ENCODE measurements at regions not wholly inside any gene's neighbourhood (a gene's known extent, or its start where the extent isn't known, plus 50 kb on each side); places are given as distances from the start of the nearest gene placed in this dataset.

- DNase-seq = no peak
Measured at GRCh38 chr1:67991546-67991945, 58.9 kb downstream of the DIRAS3 start.

GRCh38 chr1:67988066-67988465 lies 62.4 kb downstream of the DIRAS3 start:
- DNase-seq = no peak

GRCh38 chr1:67987046-67987799 lies 63.2 kb downstream of the DIRAS3 start:
- no peak for DNase-seq

- DNase-seq = no peak
Measured at GRCh38 chr1:67983867-67984266, 66.6 kb downstream of the DIRAS3 start.

- DNase-seq = no peak
Measured at GRCh38 chr1:67980028-67980427, 70.4 kb downstream of the DIRAS3 start.

GRCh38 chr1:67979532-67979931 lies 70.9 kb downstream of the DIRAS3 start:
- DNase-seq = no peak

- DNase-seq = no peak
Measured at GRCh38 chr1:67978890-67979516, 71.4 kb downstream of the DIRAS3 start.

GRCh38 chr1:67977756-67978155 lies 72.7 kb downstream of the DIRAS3 start:
- peak; percentile 19 for DNase-seq

DNA sequence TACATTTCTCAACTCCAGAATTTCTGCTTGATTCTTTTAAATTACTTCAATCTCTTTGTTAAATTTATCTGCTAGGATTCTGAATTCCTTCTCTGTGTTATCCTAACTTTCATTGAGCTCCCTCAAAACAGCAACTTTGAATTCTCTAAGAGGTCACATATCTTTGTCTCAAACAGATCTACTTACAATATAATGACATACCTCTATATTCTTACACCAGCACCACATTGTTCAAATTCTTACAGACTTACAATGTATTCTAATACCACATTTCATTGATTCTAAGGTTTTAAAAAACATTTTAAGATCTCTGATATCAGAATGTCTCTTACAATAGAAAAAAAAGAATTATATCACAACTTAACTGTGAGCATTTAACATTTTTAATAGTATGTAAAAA lies 77.4 kb downstream of the DIRAS3 start:
- DNase-seq = no peak

DNA sequence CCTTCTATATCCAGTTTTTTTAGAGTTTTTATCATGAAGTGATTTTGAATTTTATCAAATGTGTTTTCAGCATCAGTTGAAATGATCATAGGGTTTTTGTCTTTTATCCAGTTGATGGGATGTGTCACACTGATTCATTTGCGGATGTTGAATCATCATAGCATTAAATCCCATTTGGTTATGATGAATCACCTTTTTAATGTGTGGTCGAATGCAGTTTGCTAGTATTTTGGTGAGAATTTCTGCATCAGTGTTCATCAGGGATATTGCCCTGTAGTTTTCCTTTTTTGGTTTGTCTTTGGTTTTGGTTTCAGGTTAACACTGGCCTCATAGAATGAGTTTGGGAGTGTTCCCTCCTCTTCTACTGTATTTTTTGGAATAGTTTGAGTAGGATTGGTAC lies 80.3 kb downstream of the DIRAS3 start:
- DNase-seq = no peak

DNA sequence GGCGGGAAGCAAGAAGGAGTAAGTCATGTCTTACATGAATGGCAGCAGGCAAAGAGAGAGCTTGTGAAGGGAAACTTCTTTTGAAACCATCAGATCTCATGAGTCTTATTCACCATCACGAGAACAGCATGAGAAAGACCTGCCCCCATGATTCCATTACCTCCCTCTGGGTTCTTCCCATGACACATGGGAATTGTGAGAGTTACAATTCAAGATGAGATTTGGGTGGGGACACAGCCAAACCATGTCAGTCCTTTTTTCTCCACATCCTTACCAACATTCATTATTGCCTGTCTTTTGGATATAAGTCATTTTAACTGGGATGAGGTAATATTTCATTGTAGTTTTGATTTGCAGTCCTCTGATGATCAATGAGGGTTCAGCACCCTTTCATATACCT lies 81.0 kb downstream of the DIRAS3 start:
- DNase-seq = no peak

DNA sequence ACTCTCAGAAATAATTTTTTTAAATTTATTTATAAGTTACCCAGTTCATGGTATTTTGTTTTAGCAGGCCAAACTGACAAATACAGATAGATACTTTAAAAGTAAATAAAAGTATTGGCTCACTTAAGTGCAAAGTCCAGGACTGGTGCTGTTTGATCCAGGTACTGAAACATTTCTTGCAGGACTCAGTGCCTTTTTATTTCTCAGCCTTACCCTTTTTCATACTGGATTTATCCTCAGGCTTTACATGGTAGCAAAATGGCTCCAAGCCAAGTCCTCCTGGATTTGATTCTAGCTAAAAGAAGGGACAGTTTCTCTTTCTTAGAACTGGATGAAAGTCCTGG lies 83.8 kb downstream of the DIRAS3 start:
- DNase-seq = no peak

DNA sequence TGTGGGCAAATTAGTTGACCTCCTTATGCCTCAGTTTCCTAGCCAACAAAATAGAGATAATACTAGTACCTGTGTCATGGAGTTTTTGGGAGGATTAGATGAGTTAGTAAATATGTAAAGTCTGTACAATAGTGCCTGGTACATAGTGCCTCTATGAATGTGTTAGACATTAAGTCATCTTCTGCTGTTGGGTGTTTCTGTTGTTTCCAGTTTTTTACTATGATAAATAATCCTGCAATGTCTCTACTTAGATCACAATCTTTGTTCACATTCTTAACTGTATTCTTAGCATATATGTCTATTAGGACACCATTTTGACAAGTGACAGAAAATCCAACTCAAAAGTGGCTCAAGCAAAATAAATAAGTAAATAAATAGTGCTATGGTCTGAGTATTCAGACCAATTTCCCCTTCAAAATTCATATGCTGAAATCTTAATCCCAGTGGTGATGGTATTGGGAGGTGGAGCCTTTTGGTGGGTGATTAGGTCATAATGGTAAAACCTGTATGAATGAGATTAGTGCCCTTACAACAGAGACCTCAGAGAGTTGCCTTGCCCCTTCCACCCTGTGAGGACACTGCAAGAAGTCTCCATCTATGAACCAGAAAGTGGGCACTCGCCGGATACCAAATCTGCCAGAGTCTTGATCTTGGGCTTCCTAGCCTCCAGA lies 84.3 kb downstream of the DIRAS3 start:
- DNase-seq = no peak

DNA sequence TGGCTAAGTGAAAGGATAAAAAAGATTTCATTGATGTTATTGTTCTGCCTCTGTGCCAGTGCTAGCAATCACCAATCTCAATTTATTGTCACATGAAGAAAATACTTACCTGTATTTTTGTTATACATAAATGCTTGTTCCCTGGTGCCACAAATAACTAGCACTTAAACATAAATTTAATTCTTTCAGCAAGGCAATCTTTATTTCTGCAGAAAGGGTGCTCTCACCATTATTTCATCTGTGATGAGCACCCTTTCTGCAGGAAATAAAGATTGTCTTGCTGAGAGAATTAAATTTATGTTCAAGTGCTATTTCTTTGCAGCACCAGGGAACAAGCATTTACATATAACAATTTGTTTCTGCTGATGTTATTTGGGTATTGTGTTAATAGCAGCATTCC lies 87.2 kb downstream of the DIRAS3 start:
- DNase-seq = no peak

GRCh38 chr1:67960766-67961165 lies 89.7 kb downstream of the DIRAS3 start:
- DNase-seq = no peak

DNA sequence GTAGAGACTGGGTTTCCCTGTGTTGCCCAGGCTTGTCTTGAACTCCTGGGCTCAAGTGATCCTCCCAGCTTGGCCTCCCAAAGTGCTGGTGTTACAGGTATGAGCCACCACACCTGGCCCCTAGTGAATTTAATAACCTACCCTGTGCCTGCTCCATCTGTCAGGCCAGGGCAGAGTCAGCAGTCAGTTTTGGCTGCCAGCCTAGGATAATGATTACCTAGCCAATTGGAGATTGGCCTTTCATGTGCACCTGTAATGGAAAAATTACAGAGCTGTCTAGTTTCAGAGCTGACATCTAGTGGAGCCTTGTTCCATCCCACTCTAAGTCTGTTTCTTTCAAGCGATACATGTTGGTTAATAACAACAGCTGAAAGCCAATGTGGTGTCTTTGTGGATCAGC lies 92.0 kb downstream of the DIRAS3 start:
- no peak for DNase-seq

GRCh38 chr1:67957066-67957465 lies 93.4 kb downstream of the DIRAS3 start:
- peak; percentile 70 for DNase-seq

- DNase-seq = no peak
Measured at GRCh38 chr1:67956116-67956515, 94.3 kb downstream of the DIRAS3 start.

DNA sequence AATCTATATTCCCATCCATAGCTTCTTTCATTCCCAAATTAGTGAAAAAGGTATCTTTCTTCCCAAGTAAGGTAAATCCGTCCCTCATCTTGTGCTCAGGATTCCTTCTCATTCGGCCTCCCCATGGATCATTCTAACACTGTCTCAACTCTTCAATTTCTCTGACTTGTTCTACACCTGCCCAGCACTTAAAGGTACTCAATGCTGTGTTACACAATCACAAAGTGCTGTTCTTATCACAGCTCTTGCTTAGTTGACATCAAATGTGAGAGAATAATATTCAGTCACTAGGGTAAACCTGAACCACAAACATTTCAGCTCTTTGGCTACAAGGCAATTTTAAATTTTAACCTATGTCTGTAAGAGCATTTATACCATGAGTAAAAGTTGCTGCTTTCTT lies 94.8 kb downstream of the DIRAS3 start:
- no peak for DNase-seq

DNA sequence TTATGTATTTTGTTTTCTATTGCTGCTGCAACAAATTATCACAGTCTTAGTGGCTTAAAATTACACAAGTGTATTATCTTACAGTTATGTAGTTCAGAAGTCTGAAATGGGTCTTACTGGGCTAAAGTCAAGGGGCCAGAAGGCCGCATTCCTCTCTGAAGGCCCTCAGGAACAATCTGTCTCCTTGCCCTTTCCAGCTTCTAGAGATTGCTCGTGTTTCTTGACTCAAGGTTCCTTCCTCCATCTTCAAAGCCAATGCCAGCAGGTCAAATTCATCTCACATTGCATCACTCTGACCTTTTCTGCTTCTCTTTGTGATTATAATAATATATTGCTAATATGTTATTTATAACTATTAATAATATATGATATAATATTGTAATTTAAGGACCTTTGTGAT lies 97.1 kb downstream of the DIRAS3 start:
- no peak for DNase-seq

DNA sequence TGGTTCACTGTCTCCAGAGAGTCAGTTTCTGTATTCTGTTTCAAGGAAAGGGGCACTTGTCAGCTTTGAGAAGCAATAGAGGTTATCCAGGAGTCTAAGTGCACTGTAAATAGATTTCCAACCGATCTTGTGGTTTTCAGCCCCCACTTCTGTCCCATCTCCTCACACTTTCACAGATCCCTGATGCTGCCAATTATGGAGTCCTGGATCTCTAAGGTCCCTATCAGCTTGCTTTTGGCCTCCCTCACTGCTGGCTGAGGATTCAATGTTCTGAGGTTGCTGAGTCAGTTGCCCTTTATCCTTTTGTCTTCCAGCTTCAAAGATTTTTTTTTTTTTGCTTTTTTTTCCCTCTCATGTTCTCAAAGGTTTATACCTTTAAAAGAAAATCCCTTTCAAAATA lies 98.4 kb downstream of the DIRAS3 start:
- DNase-seq = no peak

DNA sequence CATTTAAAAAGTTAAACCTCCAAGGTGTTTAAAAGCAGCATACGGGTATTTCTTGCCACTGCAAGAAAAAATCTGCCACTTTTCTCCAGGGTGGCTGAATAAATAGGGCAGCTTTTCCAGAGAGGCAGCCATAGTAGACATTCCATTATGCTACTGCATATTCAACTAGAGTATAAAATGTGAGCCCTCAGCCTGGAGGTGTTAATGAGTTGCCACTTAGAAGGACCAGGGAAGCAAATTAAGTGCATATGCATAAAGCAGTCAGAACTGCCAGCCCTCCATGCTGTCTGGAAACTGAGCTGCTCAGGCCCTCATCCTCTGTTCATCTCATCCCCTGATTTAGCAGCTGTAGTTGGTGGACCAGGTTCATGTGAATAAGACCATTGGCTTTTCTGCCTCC lies 99.4 kb downstream of the DIRAS3 start:
- DNase-seq = no peak

DNA sequence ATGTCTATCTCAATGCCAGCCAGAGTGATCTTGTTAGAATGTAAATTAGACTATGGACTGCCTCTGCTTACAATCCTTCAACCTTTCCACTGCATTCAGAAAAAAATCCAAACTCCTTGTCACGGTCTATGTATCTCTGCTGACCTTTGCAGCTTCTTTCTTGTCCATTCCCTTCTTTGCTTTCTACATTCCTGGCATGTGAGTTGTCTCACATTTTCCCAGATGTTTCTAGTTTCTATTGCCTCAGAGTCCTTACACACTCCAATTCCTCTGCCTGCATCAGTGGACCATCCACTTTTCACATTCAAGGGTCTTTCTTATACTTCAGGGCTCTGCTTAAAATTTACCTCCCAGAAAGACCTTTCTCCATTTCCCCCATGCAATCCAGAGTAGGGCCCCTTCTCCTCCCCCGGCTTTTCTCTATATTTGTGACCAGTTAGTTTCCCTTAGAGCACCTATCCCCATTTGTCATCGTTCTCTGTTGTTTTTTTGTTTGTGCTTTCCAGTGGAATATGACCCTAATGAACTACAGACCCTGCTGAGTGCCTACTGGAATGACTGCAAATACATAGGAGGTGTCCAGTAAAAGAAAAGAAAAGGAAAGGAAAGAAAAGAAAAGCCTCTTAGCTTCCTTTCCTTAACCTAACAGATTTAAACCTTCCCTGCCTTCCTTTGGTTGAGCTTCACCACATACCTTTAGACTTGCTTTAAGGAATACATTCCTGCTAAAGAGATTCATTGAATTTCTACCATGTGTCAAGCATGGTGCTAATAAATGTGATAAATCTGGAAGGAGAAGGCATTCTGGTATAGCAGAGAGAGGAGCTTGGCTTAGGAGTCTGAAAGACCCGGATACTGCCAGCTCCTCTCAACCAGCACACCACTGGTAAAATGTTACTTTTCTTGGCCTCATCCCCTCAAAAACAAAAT lies 102.0 kb downstream of the DIRAS3 start:
- no peak for DNase-seq

Measured in DMS 273 treated with DMSO at 0.1 percent for 48 hours (cell line).